KMS-11 (cell line): ENCODE measurements at regions not wholly inside any gene's neighbourhood (a gene's known extent, or its start where the extent isn't known, plus 50 kb on each side); places are given as distances from the start of the nearest gene placed in this dataset.
"Not testable (repeated sequence)": the region's sequence is repeated elsewhere in the genome, so short reads cannot be mapped to it uniquely, and the experiment has no call there.

Experiments
- H2AFZ ChIP-seq: fragments of 200-600 bp; sonication (generic); 2 replicates; pipeline ENCODE4 v1.6.1; 2016; ENCODE audit warnings: antibody characterized with exemption, mixed run types, low read depth
- H3K27ac ChIP-seq: fragments of 200-600 bp; sonication (generic); 2 replicates; pipeline ENCODE4 v1.6.1; 2016; ENCODE audit warnings: mild to moderate bottlenecking, mixed run types
- H3K27me3 ChIP-seq: fragments of 200-600 bp; sonication (generic); 2 replicates; pipeline ENCODE4 v1.6.1; 2017; ENCODE audit warnings: mild to moderate bottlenecking, low read depth, mixed run types, moderate library complexity; ENCODE audit not compliant: insufficient read depth
- H3K36me3 ChIP-seq: fragments of 200-600 bp; sonication (generic); 2 replicates; pipeline ENCODE4 v1.6.1; 2017; ENCODE audit warnings: mild to moderate bottlenecking, mixed run types; ENCODE audit not compliant: insufficient read depth
- H3K4me1 ChIP-seq: fragments of 200-600 bp; sonication (generic); 2 replicates; pipeline ENCODE4 v1.6.1; 2016; ENCODE audit warnings: mild to moderate bottlenecking, low read depth, mixed run types; ENCODE audit not compliant: poor library complexity, severe bottlenecking
- H3K4me2 ChIP-seq: fragments of 200-600 bp; sonication (generic); 2 replicates; pipeline ENCODE4 v1.7.0; 2016; ENCODE audit warnings: mild to moderate bottlenecking, mixed run types
- H3K4me3 ChIP-seq: fragments of 200-600 bp; sonication (generic); IDR thresholded peaks from 2 replicates; pipeline ENCODE4 v1.6.1; 2017; ENCODE audit warnings: low read depth, low read length, mixed read lengths; ENCODE audit not compliant: insufficient read depth
- H3K79me2 ChIP-seq: fragments of 200-600 bp; sonication (generic); 2 replicates; pipeline ENCODE4 v1.6.1; 2016; ENCODE audit warnings: low read depth, mixed run types; ENCODE audit not compliant: insufficient read depth
- H3K9ac ChIP-seq: fragments of 200-600 bp; sonication (generic); 2 replicates; pipeline ENCODE4 v1.6.1; 2016; ENCODE audit warnings: mild to moderate bottlenecking, mixed run types
- H4K20me1 ChIP-seq: fragments of 200-600 bp; sonication (generic); 2 replicates; pipeline ENCODE4 v1.6.1; 2016; ENCODE audit warnings: mild to moderate bottlenecking, mixed run types; ENCODE audit not compliant: insufficient read depth
- CTCF ChIP-seq: fragments of 200-600 bp; sonication (generic); conservative IDR thresholded peaks from 2 replicates; pipeline ENCODE4 v1.6.1; 2017; ENCODE audit warnings: low read depth, mild to moderate bottlenecking, antibody characterized with exemption, low read length, moderate library complexity, mixed read lengths

- H3K27ac ChIP-seq = no peak overlapping the region
- H3K4me3 ChIP-seq = no peak overlapping the region
- H3K27me3 ChIP-seq = no peaks in the 10 kb centered on the region
- H3K4me1 ChIP-seq = no peaks in the 10 kb centered on the region
- H3K36me3 ChIP-seq = no peaks in the 10 kb centered on the region
- no peaks in the 10 kb centered on the region for H3K79me2 ChIP-seq
- H3K4me2 ChIP-seq = no peak overlapping the region
- no peaks in the 10 kb centered on the region for H4K20me1 ChIP-seq
- H2AFZ ChIP-seq = no peak overlapping the region
- no peak overlapping the region for H3K9ac ChIP-seq
- TF ChIP-seq CTCF = no peak
These were observed 394.7 kb upstream of the ANO5 start for GRCh38 chr11:21798216-21798615.

- H3K27me3 ChIP-seq, H4K20me1 ChIP-seq, H3K36me3 ChIP-seq, H3K9ac ChIP-seq, H3K4me3 ChIP-seq, H3K4me2 ChIP-seq, H3K79me2 ChIP-seq, H3K27ac ChIP-seq, H2AFZ ChIP-seq: not testable (repeated sequence)
- H3K4me1 ChIP-seq = peaks cover 41% of the 10 kb centered on the region
These were observed 388.4 kb upstream of the ANO5 start for GRCh38 chr11:21804523-21804922.

- Histone ChIP-seq H3K9ac (no peak overlapping the region), H3K79me2 (no peaks in the 10 kb centered on the region), H3K27me3 (no peaks in the 10 kb centered on the region), H3K27ac (peak overlapping the region; percentile 10; the same call in 1 of the 2 replicates), H2AFZ (no peak overlapping the region), H3K4me3 (no peak overlapping the region), H3K4me2 (peak overlapping the region; percentile 68), H3K36me3 (no peaks in the 10 kb centered on the region), H4K20me1 (no peaks in the 10 kb centered on the region), H3K4me1 (peaks cover 43% of the 10 kb centered on the region)
- no peak for TF ChIP-seq CTCF
These were observed 386.4 kb upstream of the ANO5 start for GRCh38 chr11:21806508-21806907.

GRCh38 chr11:21806947-21807346, 385.9 kb upstream of the ANO5 start:
- H3K27me3 ChIP-seq = no peaks in the 10 kb centered on the region
- H3K4me1 ChIP-seq = peaks cover 43% of the 10 kb centered on the region
- TF ChIP-seq CTCF = no peak
- no peak overlapping the region for H2AFZ ChIP-seq
- no peak overlapping the region for H3K4me3 ChIP-seq
- no peaks in the 10 kb centered on the region for H4K20me1 ChIP-seq
- H3K4me2 ChIP-seq = peak overlapping the region; percentile 68
- peak overlapping the region; percentile 10; the same call in 1 of the 2 replicates for H3K27ac ChIP-seq
- no peaks in the 10 kb centered on the region for H3K79me2 ChIP-seq
- H3K36me3 ChIP-seq = no peaks in the 10 kb centered on the region
- no peak overlapping the region for H3K9ac ChIP-seq

GRCh38 chr11:21807350-21807749, 385.5 kb upstream of the ANO5 start:
- Histone ChIP-seq H3K4me1 (peaks cover 43% of the 10 kb centered on the region), H3K79me2 (no peaks in the 10 kb centered on the region), H3K27me3 (no peaks in the 10 kb centered on the region), H3K27ac (no peak overlapping the region; the same call in 1 of the 2 replicates), H3K9ac (no peak overlapping the region), H2AFZ (no peak overlapping the region), H3K36me3 (no peaks in the 10 kb centered on the region), H3K4me2 (peak overlapping the region; percentile 68; the same call in 1 of the 2 replicates), H3K4me3 (no peak overlapping the region), H4K20me1 (no peaks in the 10 kb centered on the region)
- no peak for TF ChIP-seq CTCF
